Fibroblast of skin of scalp (primary cell): ENCODE measurements at regions not wholly inside any gene's neighbourhood (a gene's known extent, or its start where the extent isn't known, plus 50 kb on each side); places are given as distances from the start of the nearest gene placed in this dataset.
"Not testable (repeated sequence)": the region's sequence is repeated elsewhere in the genome, so short reads cannot be mapped to it uniquely, and the experiment has no call there.

Experiments
- DNase-seq: peaks from one replicate; pipeline ENCODE4 v3.0.0-alpha.2; 2013

- DNase-seq = no peak
Measured at GRCh38 chr2:194491409-194492115, 1165.5 kb upstream of the SLC39A10 start.

- DNase-seq = no peak
Measured at GRCh38 chr2:194486326-194486725, 1170.7 kb upstream of the SLC39A10 start.

GRCh38 chr2:194483041-194483440 is 1174.0 kb upstream of the SLC39A10 start:
- no peak for DNase-seq

- DNase-seq = no peak
Measured at GRCh38 chr2:194465641-194466040, 1191.4 kb upstream of the SLC39A10 start.

GRCh38 chr2:194464964-194465638 is 1191.9 kb upstream of the SLC39A10 start:
- no peak for DNase-seq

- not testable (repeated sequence) for DNase-seq
Measured at GRCh38 chr2:194462883-194463282, 1194.1 kb upstream of the SLC39A10 start.

GRCh38 chr2:194455358-194455757 is 1201.7 kb upstream of the SLC39A10 start:
- no peak for DNase-seq

GRCh38 chr2:194452504-194452903 is 1204.5 kb upstream of the SLC39A10 start:
- DNase-seq = no peak

- no peak for DNase-seq
Measured at GRCh38 chr2:194445226-194445625, 1211.8 kb upstream of the SLC39A10 start.

- DNase-seq = no peak
Measured at GRCh38 chr2:194443926-194444325, 1213.1 kb upstream of the SLC39A10 start.

- no peak for DNase-seq
Measured at GRCh38 chr2:194424683-194425209, 1232.3 kb upstream of the SLC39A10 start.

GRCh38 chr2:194411221-194411620 is 1245.8 kb upstream of the SLC39A10 start:
- DNase-seq = no peak

- no peak for DNase-seq
Measured at GRCh38 chr2:194395818-194396217, 1261.2 kb upstream of the SLC39A10 start.

GRCh38 chr2:194385376-194385775 is 1271.7 kb upstream of the SLC39A10 start:
- no peak for DNase-seq

GRCh38 chr2:194383401-194383800 is 1273.6 kb upstream of the SLC39A10 start:
- no peak for DNase-seq

GRCh38 chr2:194382221-194382620 is 1274.8 kb upstream of the SLC39A10 start:
- DNase-seq = no peak

- DNase-seq = no peak
Measured at GRCh38 chr2:194380011-194380410, 1277.0 kb upstream of the SLC39A10 start.

- DNase-seq = not testable (repeated sequence)
Measured at GRCh38 chr2:194367390-194367789, 1289.6 kb upstream of the SLC39A10 start.

GRCh38 chr2:194363878-194364277 is 1293.1 kb upstream of the SLC39A10 start:
- no peak for DNase-seq

GRCh38 chr2:194363295-194363694 is 1293.7 kb upstream of the SLC39A10 start:
- DNase-seq = no peak

GRCh38 chr2:194352505-194352904 is 1304.5 kb upstream of the SLC39A10 start:
- no peak for DNase-seq

- no peak for DNase-seq
Measured at GRCh38 chr2:194346193-194346592, 1310.8 kb upstream of the SLC39A10 start.

GRCh38 chr2:194345347-194345746 is 1311.7 kb upstream of the SLC39A10 start:
- no peak for DNase-seq

GRCh38 chr2:194343167-194343566 is 1313.9 kb upstream of the SLC39A10 start:
- DNase-seq = no peak
